ENCODE measurements at regions not wholly inside any gene's neighbourhood (a gene's known extent, or its start where the extent isn't known, plus 50 kb on each side); places are given as distances from the start of the nearest gene placed in this dataset.

GRCh38 chr5:105088102-105088501, 1525.5 kb upstream of the NUDT12 start:
- TF ChIP-seq EGR1 (IDR thresholded peaks at IDR 0.05; ENCODE audit: low read depth) (no peak), SIN3A (IDR thresholded peaks at IDR 0.05; ENCODE audit: low read depth) (no peak), FOSL1 (IDR thresholded peaks at IDR 0.05; ENCODE audit: low read depth) (no peak), CTCF (IDR thresholded peaks at IDR 0.05 in 2 of 3, conservative IDR thresholded peaks at IDR 0.05 in 1 of 3; ENCODE audit: borderline replicate concordance in 1 of 3, insufficient read depth in 1 of 3, low read depth in 2 of 3, low read length in 2 of 3) (no peak), EZH2 (IDR thresholded peaks at IDR 0.05) (no peak), SRF (IDR thresholded peaks at IDR 0.05; ENCODE audit: low read depth) (no peak), ZBTB33 (IDR thresholded peaks at IDR 0.05; ENCODE audit: extremely low read depth, insufficient replicate concordance, low read length) (no peak)

All from HCT116 (cell line).